ENCODE measurements at regions not wholly inside any gene's neighbourhood (a gene's known extent, or its start where the extent isn't known, plus 50 kb on each side); places are given as distances from the start of the nearest gene placed in this dataset.
"Not testable (repeated sequence)": the region's sequence is repeated elsewhere in the genome, so short reads cannot be mapped to it uniquely, and the experiment has no call there.

- TF ChIP-seq ZNF879 (CRISPR knock-in tag; IDR thresholded peaks at IDR 0.05); AKAP8 (CRISPR knock-in tag; IDR thresholded peaks at IDR 0.05); ZKSCAN5 (CRISPR knock-in tag; IDR thresholded peaks at IDR 0.05); ZNF530 (CRISPR knock-in tag; IDR thresholded peaks at IDR 0.05; ENCODE audit: low read depth); CREM (IDR thresholded peaks at IDR 0.05); CREM (CRISPR knock-in tag; IDR thresholded peaks at IDR 0.05); ZNF891 (CRISPR knock-in tag; IDR thresholded peaks at IDR 0.05); SIN3A (IDR thresholded peaks at IDR 0.05; ENCODE audit: borderline replicate concordance, low read depth, low read length): not testable (repeated sequence)
- TF ChIP-seq, protein P1, sequence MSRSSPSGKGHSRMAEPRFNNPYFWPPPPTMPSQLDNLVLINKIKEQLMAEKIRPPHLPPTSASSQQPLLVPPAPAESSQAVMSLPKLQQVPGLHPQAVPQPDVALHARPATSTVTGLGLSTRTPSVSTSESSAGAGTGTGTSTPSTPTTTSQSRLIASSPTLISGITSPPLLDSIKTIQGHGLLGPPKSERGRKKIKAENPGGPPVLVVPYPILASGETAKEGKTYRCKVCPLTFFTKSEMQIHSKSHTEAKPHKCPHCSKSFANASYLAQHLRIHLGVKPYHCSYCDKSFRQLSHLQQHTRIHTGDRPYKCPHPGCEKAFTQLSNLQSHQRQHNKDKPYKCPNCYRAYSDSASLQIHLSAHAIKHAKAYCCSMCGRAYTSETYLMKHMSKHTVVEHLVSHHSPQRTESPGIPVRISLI (CRISPR knock-in tag; IDR thresholded peaks at IDR 0.05; ENCODE audit: borderline replicate concordance), result not testable (repeated sequence)
- TF ChIP-seq, protein P2, sequence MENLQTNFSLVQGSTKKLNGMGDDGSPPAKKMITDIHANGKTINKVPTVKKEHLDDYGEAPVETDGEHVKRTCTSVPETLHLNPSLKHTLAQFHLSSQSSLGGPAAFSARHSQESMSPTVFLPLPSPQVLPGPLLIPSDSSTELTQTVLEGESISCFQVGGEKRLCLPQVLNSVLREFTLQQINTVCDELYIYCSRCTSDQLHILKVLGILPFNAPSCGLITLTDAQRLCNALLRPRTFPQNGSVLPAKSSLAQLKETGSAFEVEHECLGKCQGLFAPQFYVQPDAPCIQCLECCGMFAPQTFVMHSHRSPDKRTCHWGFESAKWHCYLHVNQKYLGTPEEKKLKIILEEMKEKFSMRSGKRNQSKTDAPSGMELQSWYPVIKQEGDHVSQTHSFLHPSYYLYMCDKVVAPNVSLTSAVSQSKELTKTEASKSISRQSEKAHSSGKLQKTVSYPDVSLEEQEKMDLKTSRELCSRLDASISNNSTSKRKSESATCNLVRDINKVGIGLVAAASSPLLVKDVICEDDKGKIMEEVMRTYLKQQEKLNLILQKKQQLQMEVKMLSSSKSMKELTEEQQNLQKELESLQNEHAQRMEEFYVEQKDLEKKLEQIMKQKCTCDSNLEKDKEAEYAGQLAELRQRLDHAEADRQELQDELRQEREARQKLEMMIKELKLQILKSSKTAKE (CRISPR knock-in tag; IDR thresholded peaks at IDR 0.05; ENCODE audit: borderline replicate concordance), result not testable (repeated sequence)
These were observed 211.6 kb upstream of the TMEM229A start for GRCh38 chr7:124244469-124244868.
